ENCODE measurements at regions not wholly inside any gene's neighbourhood (a gene's known extent, or its start where the extent isn't known, plus 50 kb on each side); places are given as distances from the start of the nearest gene placed in this dataset.

GRCh38 chr1:157363660-157364140 is 188.6 kb downstream of the FCRL5 start:
- H3K36me3 ChIP-seq (replicated peaks; ENCODE audit: low read depth, low read length) = no peaks in the 10 kb centered on the region
- H3K27ac ChIP-seq (ENCODE audit: low read length) = peak overlapping the region; percentile 73
- H4K20me1 ChIP-seq (ENCODE audit: insufficient read depth, low read length) = no peaks in the 10 kb centered on the region
- H3K4me1 ChIP-seq (ENCODE audit: low read length) = peaks cover 33% of the 10 kb centered on the region
- H3K79me2 ChIP-seq (ENCODE audit: low read length) = no peaks in the 10 kb centered on the region
- H3K4me2 ChIP-seq (ENCODE audit: low read length) = peak overlapping the region; percentile 74
- H2AFZ ChIP-seq (ENCODE audit: low read depth, low read length) = peak overlapping the region; percentile 78; the same call in 1 of the 2 replicates
- H3K27me3 ChIP-seq (ENCODE audit: low read depth, low read length) = no peaks in the 10 kb centered on the region
- peak overlapping the region; percentile 33; the same call in 1 of the 2 replicates for H3K9ac ChIP-seq (ENCODE audit: low read length)
- H3K4me3 ChIP-seq (ENCODE audit: low read length) = peak overlapping the region; percentile 61
- TF ChIP-seq EZH2phosphoT487 (IDR thresholded peaks at IDR 0.05; ENCODE audit: low read depth) (no peak), CTCF (IDR thresholded peaks at IDR 0.05; ENCODE audit: low read depth, low read length) (peak; percentile 79)
- H3K9me3 ChIP-seq (ENCODE audit: insufficient read depth, low read length) = no peaks in the 10 kb centered on the region; the same call in 1 of the 2 replicates

- no peak for TF ChIP-seq CTCF (IDR thresholded peaks at IDR 0.05; ENCODE audit: low read depth, low read length)
- no peak for TF ChIP-seq EZH2phosphoT487 (IDR thresholded peaks at IDR 0.05; ENCODE audit: low read depth)
- no peaks in the 10 kb centered on the region for H3K36me3 ChIP-seq (replicated peaks; ENCODE audit: low read depth, low read length)
- no peak overlapping the region for H2AFZ ChIP-seq (ENCODE audit: low read depth, low read length)
These were observed 192.3 kb downstream of the FCRL5 start for GRCh38 chr1:157360023-157360390.

GRCh38 chr1:157359314-157360022 is 192.8 kb downstream of the FCRL5 start:
- Histone ChIP-seq H3K79me2 (ENCODE audit: low read length) (no peaks in the 10 kb centered on the region), H4K20me1 (ENCODE audit: insufficient read depth, low read length) (no peaks in the 10 kb centered on the region), H3K36me3 (replicated peaks; ENCODE audit: low read depth, low read length) (no peaks in the 10 kb centered on the region), H2AFZ (ENCODE audit: low read depth, low read length) (no peak overlapping the region), H3K27ac (ENCODE audit: low read length) (no peak overlapping the region), H3K27me3 (ENCODE audit: low read depth, low read length) (no peaks in the 10 kb centered on the region), H3K9ac (ENCODE audit: low read length) (no peak overlapping the region), H3K4me3 (ENCODE audit: low read length) (no peak overlapping the region), H3K4me1 (ENCODE audit: low read length) (peaks cover 16% of the 10 kb centered on the region), H3K9me3 (ENCODE audit: insufficient read depth, low read length) (no peaks in the 10 kb centered on the region; the same call in 1 of the 2 replicates), H3K4me2 (ENCODE audit: low read length) (no peak overlapping the region)
- TF ChIP-seq CTCF (IDR thresholded peaks at IDR 0.05; ENCODE audit: low read depth, low read length) = no peak
- TF ChIP-seq EZH2phosphoT487 (IDR thresholded peaks at IDR 0.05; ENCODE audit: low read depth) = no peak

More at GRCh38 chr1:157360023-157360390, 192.3 kb downstream of the FCRL5 start:
- Histone ChIP-seq H3K27ac (ENCODE audit: low read length) (no peak overlapping the region), H3K9ac (ENCODE audit: low read length) (no peak overlapping the region), H3K4me1 (ENCODE audit: low read length) (peaks cover 19% of the 10 kb centered on the region), H4K20me1 (ENCODE audit: insufficient read depth, low read length) (no peaks in the 10 kb centered on the region), H3K79me2 (ENCODE audit: low read length) (no peaks in the 10 kb centered on the region), H3K27me3 (ENCODE audit: low read depth, low read length) (no peaks in the 10 kb centered on the region), H3K4me3 (ENCODE audit: low read length) (no peak overlapping the region), H3K4me2 (ENCODE audit: low read length) (no peak overlapping the region), H3K9me3 (ENCODE audit: insufficient read depth, low read length) (no peaks in the 10 kb centered on the region; the same call in 1 of the 2 replicates)

- Histone ChIP-seq H4K20me1 (ENCODE audit: insufficient read depth, low read length) (no peaks in the 10 kb centered on the region), H2AFZ (ENCODE audit: low read depth, low read length) (no peak overlapping the region), H3K36me3 (replicated peaks; ENCODE audit: low read depth, low read length) (no peaks in the 10 kb centered on the region), H3K9me3 (ENCODE audit: insufficient read depth, low read length) (no peaks in the 10 kb centered on the region), H3K27me3 (ENCODE audit: low read depth, low read length) (no peaks in the 10 kb centered on the region), H3K79me2 (ENCODE audit: low read length) (no peaks in the 10 kb centered on the region), H3K4me1 (ENCODE audit: low read length) (peaks cover 13% of the 10 kb centered on the region), H3K9ac (ENCODE audit: low read length) (no peak overlapping the region), H3K4me2 (ENCODE audit: low read length) (no peak overlapping the region), H3K27ac (ENCODE audit: low read length) (no peak overlapping the region), H3K4me3 (ENCODE audit: low read length) (no peak overlapping the region)
- TF ChIP-seq CTCF (IDR thresholded peaks at IDR 0.05; ENCODE audit: low read depth, low read length) (no peak), EZH2phosphoT487 (IDR thresholded peaks at IDR 0.05; ENCODE audit: low read depth) (no peak)
These were observed 195.2 kb downstream of the FCRL5 start for GRCh38 chr1:157357111-157357510.

Measured in OCI-LY3 (cell line).